Right lung (tissue), 2 donors: ENCODE measurements at regions not wholly inside any gene's neighbourhood (a gene's known extent, or its start where the extent isn't known, plus 50 kb on each side); places are given as distances from the start of the nearest gene placed in this dataset.
A peak's percentile ranks its signal among the peaks of the same experiment; 100 is the strongest.
"Not testable (repeated sequence)": the region's sequence is repeated elsewhere in the genome, so short reads cannot be mapped to it uniquely, and the experiment has no call there.

ENCODE experiments used
- DNase-seq, 2 donors: peaks; one replicate each; pipeline ENCODE4 v3.0.0-alpha.2; 2013

GRCh38 chr9:13443346-13444244 lies 164.1 kb upstream of the MPDZ start:
- no peak for DNase-seq

- no peak for DNase-seq
These were observed 160.4 kb upstream of the MPDZ start for GRCh38 chr9:13439685-13440476.

GRCh38 chr9:13437866-13438265 lies 158.4 kb upstream of the MPDZ start:
- no peak for DNase-seq

- no peak for DNase-seq
These were observed 157.1 kb upstream of the MPDZ start for GRCh38 chr9:13436591-13436990.

GRCh38 chr9:13433453-13433852 lies 154.0 kb upstream of the MPDZ start:
- DNase-seq = not testable (repeated sequence)

- no peak for DNase-seq
These were observed 153.4 kb upstream of the MPDZ start for GRCh38 chr9:13432904-13433303.

- no peak for DNase-seq
These were observed 152.2 kb upstream of the MPDZ start for GRCh38 chr9:13431692-13432091.

GRCh38 chr9:13431222-13431536 lies 151.7 kb upstream of the MPDZ start:
- no peak for DNase-seq

- no peak for DNase-seq
These were observed 151.1 kb upstream of the MPDZ start for GRCh38 chr9:13430368-13431221.

- DNase-seq = no peak
These were observed 150.1 kb upstream of the MPDZ start for GRCh38 chr9:13429301-13430190.

- no peak for DNase-seq
These were observed 149.3 kb upstream of the MPDZ start for GRCh38 chr9:13428766-13429165.

- peak in 1 of 2 donors; percentile 65 for DNase-seq
These were observed 148.1 kb upstream of the MPDZ start for GRCh38 chr9:13427587-13427986.

- no peak for DNase-seq
These were observed 147.1 kb upstream of the MPDZ start for GRCh38 chr9:13426606-13427005.

- no peak for DNase-seq
These were observed 145.4 kb upstream of the MPDZ start for GRCh38 chr9:13424872-13425271.

GRCh38 chr9:13424204-13424603 lies 144.7 kb upstream of the MPDZ start:
- no peak for DNase-seq

- DNase-seq = no peak
These were observed 134.9 kb upstream of the MPDZ start for GRCh38 chr9:13414349-13414748.

GRCh38 chr9:13412331-13412730 lies 132.8 kb upstream of the MPDZ start:
- DNase-seq = peak in 1 of 2 donors; percentile 32

GRCh38 chr9:13411791-13412190 lies 132.3 kb upstream of the MPDZ start:
- no peak for DNase-seq

- DNase-seq = no peak
These were observed 131.1 kb upstream of the MPDZ start for GRCh38 chr9:13410566-13411031.

- DNase-seq = no peak
These were observed 118.2 kb upstream of the MPDZ start for GRCh38 chr9:13397661-13398060.

GRCh38 chr9:13397220-13397619 lies 117.7 kb upstream of the MPDZ start:
- no peak for DNase-seq
